Neural cell (in vitro differentiated cells): ENCODE measurements at regions not wholly inside any gene's neighbourhood (a gene's known extent, or its start where the extent isn't known, plus 50 kb on each side); places are given as distances from the start of the nearest gene placed in this dataset.

ENCODE experiments used
- H2AFZ ChIP-seq: fragments of 200-600, 300-800 bp; sonication (generic), shearing (Covaris generic); 2 replicates; pipeline ENCODE4 v1.6.0; 2014; ENCODE audit warnings: low read depth, mild to moderate bottlenecking, antibody characterized with exemption, low read length, moderate library complexity
- H3F3A ChIP-seq: fragments of 200-600 bp; shearing (Covaris generic); 2 replicates; pipeline ENCODE4 v1.6.1; 2016; ENCODE audit warnings: mild to moderate bottlenecking, moderate library complexity, mixed read lengths, antibody characterized with exemption, low read length; ENCODE audit not compliant: insufficient read depth, poor library complexity, severe bottlenecking
- H3K27ac ChIP-seq: fragments of 200-600, 300-800 bp; sonication (generic), shearing (Covaris generic); 2 replicates; pipeline ENCODE4 v1.5.1; 2014; ENCODE audit warnings: mild to moderate bottlenecking, low read length, moderate library complexity
- H3K27me3 ChIP-seq: fragments of 300-800, 200-600 bp; sonication (generic), shearing (Covaris generic); 2 replicates; pipeline ENCODE4 v1.6.0; 2014; ENCODE audit warnings: mild to moderate bottlenecking, low read depth, low read length, moderate library complexity; ENCODE audit not compliant: insufficient read depth
- H3K36me3 ChIP-seq: fragments of 300-800, 200-600 bp; sonication (generic), shearing (Covaris generic); 2 replicates; pipeline ENCODE4 v1.5.1; 2014; ENCODE audit warnings: mild to moderate bottlenecking, antibody characterized with exemption, low read length, moderate library complexity; ENCODE audit not compliant: insufficient read depth
- H3K4me2 ChIP-seq: fragments of 300-800, 200-600 bp; sonication (generic), shearing (Covaris generic); 2 replicates; pipeline ENCODE4 v1.6.0; 2014; ENCODE audit warnings: mild to moderate bottlenecking, low read length
- H3K4me3 ChIP-seq: fragments of 300-800, 200-600 bp; sonication (generic), shearing (Covaris generic); 2 replicates; pipeline ENCODE4 v1.5.1; 2014; ENCODE audit warnings: mild to moderate bottlenecking, low read length, moderate library complexity
- H3K79me2 ChIP-seq: fragments of 200-600 bp; shearing (Covaris generic); replicated peaks from 2 replicates; pipeline ENCODE4 v1.6.0; 2014; ENCODE audit warnings: mild to moderate bottlenecking, low read length, moderate library complexity; ENCODE audit not compliant: insufficient read depth
- H3K9ac ChIP-seq: fragments of 300-800, 200-600 bp; sonication (generic), shearing (Covaris generic); 2 replicates; pipeline ENCODE4 v1.6.1; 2016; ENCODE audit warnings: mild to moderate bottlenecking, low read length, mixed read lengths
- H3K9me2 ChIP-seq: fragments of 200-600 bp; shearing (Covaris generic); 2 replicates; pipeline ENCODE4 v1.6.1; 2016; ENCODE audit warnings: mild to moderate bottlenecking, low read length, mixed read lengths; ENCODE audit not compliant: insufficient read depth
- H3K9me3 ChIP-seq: fragments of 200-600, 300-800 bp; sonication (generic), shearing (Covaris generic); 2 replicates; pipeline ENCODE4 v1.6.1; 2016; ENCODE audit warnings: mild to moderate bottlenecking, mixed run types, low read length, moderate library complexity, mixed read lengths
- H4K20me1 ChIP-seq: fragments of 200-600 bp; shearing (Covaris generic); 2 replicates; pipeline ENCODE4 v1.6.1; 2016; ENCODE audit warnings: mild to moderate bottlenecking, mixed run types; ENCODE audit not compliant: insufficient read depth
- EP300 ChIP-seq: fragments of 450-650 bp; conservative IDR thresholded peaks from 2 replicates; pipeline ENCODE4 v1.6.1; 2014; ENCODE audit warnings: antibody characterized with exemption, mild to moderate bottlenecking, moderate library complexity; ENCODE audit not compliant: poor library complexity, severe bottlenecking
- EZH2 ChIP-seq: fragments of 200-600, 300-800 bp; shearing (Covaris generic), sonication (generic); IDR thresholded peaks from 2 replicates; pipeline ENCODE4 v1.6.1; 2014; ENCODE audit warnings: antibody characterized with exemption, low read length, borderline replicate concordance, mild to moderate bottlenecking; ENCODE audit not compliant: insufficient read depth, poor library complexity, severe bottlenecking
- MXI1 ChIP-seq: fragments of 450-650 bp; conservative IDR thresholded peaks from 2 replicates; pipeline ENCODE4 v1.6.1; 2014; ENCODE audit warnings: antibody characterized with exemption, mild to moderate bottlenecking; ENCODE audit not compliant: poor library complexity, severe bottlenecking
- POLR2AphosphoS5 ChIP-seq: IDR thresholded peaks from 2 replicates; pipeline ENCODE4 v1.6.1; 2012
- RAD21 ChIP-seq: fragments of 450-650 bp; conservative IDR thresholded peaks from 2 replicates; pipeline ENCODE4 v1.6.1; 2014; ENCODE audit warnings: antibody characterized with exemption, mild to moderate bottlenecking, moderate library complexity
- SMC3 ChIP-seq: fragments of 450-650 bp; conservative IDR thresholded peaks from 2 replicates; pipeline ENCODE4 v1.6.1; 2014; ENCODE audit warnings: antibody characterized with exemption, mild to moderate bottlenecking, moderate library complexity; ENCODE audit not compliant: poor library complexity
- TAF1 ChIP-seq: IDR thresholded peaks from 2 replicates; pipeline ENCODE4 v1.6.1; 2012; ENCODE audit warnings: low read depth
- TF ChIP-seq, protein P1 (sequence below): fragments of 450-650 bp; IDR thresholded peaks from 2 replicates; pipeline ENCODE4 v1.5.1; 2014; ENCODE audit warnings: antibody characterized with exemption, mild to moderate bottlenecking, moderate library complexity; ENCODE audit not compliant: poor library complexity, severe bottlenecking
- TF ChIP-seq, protein P2 (sequence below): IDR thresholded peaks from 2 replicates; pipeline ENCODE4 v1.6.1; 2012; ENCODE audit warnings: borderline replicate concordance

GRCh38 chr5:29924107-29924506, 1269.4 kb upstream of the CDH6 start:
- H3K79me2 ChIP-seq: no peaks in the 10 kb centered on the region
- no peaks in the 10 kb centered on the region for H3K9me3 ChIP-seq
- no peaks in the 10 kb centered on the region for H3K9me2 ChIP-seq
- H3K27ac ChIP-seq: no peak overlapping the region
- H3F3A ChIP-seq: no peaks in the 10 kb centered on the region
- H3K27me3 ChIP-seq: no peaks in the 10 kb centered on the region
- H3K4me3 ChIP-seq: no peak overlapping the region
- H2AFZ ChIP-seq: no peak overlapping the region
- H4K20me1 ChIP-seq: no peaks in the 10 kb centered on the region
- H3K9ac ChIP-seq: no peak overlapping the region
- H3K36me3 ChIP-seq: no peaks in the 10 kb centered on the region
- no peak overlapping the region for H3K4me2 ChIP-seq
- TF ChIP-seq POLR2AphosphoS5: no peak
- no peak for TF ChIP-seq MXI1
- TF ChIP-seq SMC3: no peak
- TF ChIP-seq EZH2: no peak
- TF ChIP-seq, protein P1, sequence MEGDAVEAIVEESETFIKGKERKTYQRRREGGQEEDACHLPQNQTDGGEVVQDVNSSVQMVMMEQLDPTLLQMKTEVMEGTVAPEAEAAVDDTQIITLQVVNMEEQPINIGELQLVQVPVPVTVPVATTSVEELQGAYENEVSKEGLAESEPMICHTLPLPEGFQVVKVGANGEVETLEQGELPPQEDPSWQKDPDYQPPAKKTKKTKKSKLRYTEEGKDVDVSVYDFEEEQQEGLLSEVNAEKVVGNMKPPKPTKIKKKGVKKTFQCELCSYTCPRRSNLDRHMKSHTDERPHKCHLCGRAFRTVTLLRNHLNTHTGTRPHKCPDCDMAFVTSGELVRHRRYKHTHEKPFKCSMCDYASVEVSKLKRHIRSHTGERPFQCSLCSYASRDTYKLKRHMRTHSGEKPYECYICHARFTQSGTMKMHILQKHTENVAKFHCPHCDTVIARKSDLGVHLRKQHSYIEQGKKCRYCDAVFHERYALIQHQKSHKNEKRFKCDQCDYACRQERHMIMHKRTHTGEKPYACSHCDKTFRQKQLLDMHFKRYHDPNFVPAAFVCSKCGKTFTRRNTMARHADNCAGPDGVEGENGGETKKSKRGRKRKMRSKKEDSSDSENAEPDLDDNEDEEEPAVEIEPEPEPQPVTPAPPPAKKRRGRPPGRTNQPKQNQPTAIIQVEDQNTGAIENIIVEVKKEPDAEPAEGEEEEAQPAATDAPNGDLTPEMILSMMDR: no peak
- no peak for TF ChIP-seq EP300
- no peak for TF ChIP-seq TAF1
- TF ChIP-seq, protein P2, sequence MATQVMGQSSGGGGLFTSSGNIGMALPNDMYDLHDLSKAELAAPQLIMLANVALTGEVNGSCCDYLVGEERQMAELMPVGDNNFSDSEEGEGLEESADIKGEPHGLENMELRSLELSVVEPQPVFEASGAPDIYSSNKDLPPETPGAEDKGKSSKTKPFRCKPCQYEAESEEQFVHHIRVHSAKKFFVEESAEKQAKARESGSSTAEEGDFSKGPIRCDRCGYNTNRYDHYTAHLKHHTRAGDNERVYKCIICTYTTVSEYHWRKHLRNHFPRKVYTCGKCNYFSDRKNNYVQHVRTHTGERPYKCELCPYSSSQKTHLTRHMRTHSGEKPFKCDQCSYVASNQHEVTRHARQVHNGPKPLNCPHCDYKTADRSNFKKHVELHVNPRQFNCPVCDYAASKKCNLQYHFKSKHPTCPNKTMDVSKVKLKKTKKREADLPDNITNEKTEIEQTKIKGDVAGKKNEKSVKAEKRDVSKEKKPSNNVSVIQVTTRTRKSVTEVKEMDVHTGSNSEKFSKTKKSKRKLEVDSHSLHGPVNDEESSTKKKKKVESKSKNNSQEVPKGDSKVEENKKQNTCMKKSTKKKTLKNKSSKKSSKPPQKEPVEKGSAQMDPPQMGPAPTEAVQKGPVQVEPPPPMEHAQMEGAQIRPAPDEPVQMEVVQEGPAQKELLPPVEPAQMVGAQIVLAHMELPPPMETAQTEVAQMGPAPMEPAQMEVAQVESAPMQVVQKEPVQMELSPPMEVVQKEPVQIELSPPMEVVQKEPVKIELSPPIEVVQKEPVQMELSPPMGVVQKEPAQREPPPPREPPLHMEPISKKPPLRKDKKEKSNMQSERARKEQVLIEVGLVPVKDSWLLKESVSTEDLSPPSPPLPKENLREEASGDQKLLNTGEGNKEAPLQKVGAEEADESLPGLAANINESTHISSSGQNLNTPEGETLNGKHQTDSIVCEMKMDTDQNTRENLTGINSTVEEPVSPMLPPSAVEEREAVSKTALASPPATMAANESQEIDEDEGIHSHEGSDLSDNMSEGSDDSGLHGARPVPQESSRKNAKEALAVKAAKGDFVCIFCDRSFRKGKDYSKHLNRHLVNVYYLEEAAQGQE: no peak
- no peak for TF ChIP-seq RAD21

- Histone ChIP-seq H3K9me2 (no peaks in the 10 kb centered on the region), H3K4me3 (no peak overlapping the region), H2AFZ (no peak overlapping the region), H3K79me2 (no peaks in the 10 kb centered on the region), H3K27me3 (no peaks in the 10 kb centered on the region), H3K27ac (no peak overlapping the region), H3K4me2 (no peak overlapping the region), H3K9ac (no peak overlapping the region), H3F3A (no peaks in the 10 kb centered on the region), H3K36me3 (no peaks in the 10 kb centered on the region), H4K20me1 (no peaks in the 10 kb centered on the region), H3K9me3 (no peaks in the 10 kb centered on the region)
- no peak for TF ChIP-seq POLR2AphosphoS5
- no peak for TF ChIP-seq TAF1
- TF ChIP-seq MXI1: no peak
- no peak for TF ChIP-seq SMC3
- TF ChIP-seq, protein P2: no peak
- TF ChIP-seq RAD21: no peak
- TF ChIP-seq EZH2: no peak
- TF ChIP-seq, protein P1: no peak
- no peak for TF ChIP-seq EP300
Observed at GRCh38 chr5:29905626-29906353, 1287.7 kb upstream of the CDH6 start.
